ENCODE measurements at regions not wholly inside any gene's neighbourhood (a gene's known extent, or its start where the extent isn't known, plus 50 kb on each side); places are given as distances from the start of the nearest gene placed in this dataset.

- DNase-seq: no peak
Measured at GRCh38 chr10:57420881-57421280, 846.8 kb downstream of the IPMK start.

GRCh38 chr10:57418476-57418875 lies 849.2 kb downstream of the IPMK start:
- DNase-seq (no peak), ATAC-seq (ENCODE audit: low read depth) (no peak)
- WGBS (ENCODE audit: insufficient coverage): 100% methylated on average over 1 of the region's 6 CpGs
- no peak for TF ChIP-seq EZH2 (IDR thresholded peaks at IDR 0.05; ENCODE audit: borderline replicate concordance, insufficient read depth, low read depth, low read length, poor library complexity, severe bottlenecking)
- no peak for TF ChIP-seq CTCF (IDR thresholded peaks at IDR 0.05)
- no peak overlapping the region for H3K27ac ChIP-seq (ENCODE audit: low read length in 2 of 2)
- no peak overlapping the region for H3K9ac ChIP-seq (ENCODE audit: low read length)
- no peaks in the 10 kb centered on the region for H3K27me3 ChIP-seq (replicated peaks in 1 of 4; ENCODE audit: control extremely low read depth in 1 of 4, control insufficient read depth in 3 of 4, insufficient read depth in 4 of 4, low read length in 3 of 4)
- no peaks in the 10 kb centered on the region for H3K79me2 ChIP-seq (ENCODE audit: control insufficient read depth, insufficient read depth, low read length)
- no peaks in the 10 kb centered on the region for H3K4me1 ChIP-seq (ENCODE audit: control insufficient read depth in 2 of 2, insufficient read depth in 2 of 2, low read length in 2 of 2)
- Mint-ChIP-seq H3K9me3 (ENCODE audit: insufficient read depth) (peaks cover 5% of the 10 kb centered on the region), H3K4me3 (no peak overlapping the region), H3K27me3 (no peaks in the 10 kb centered on the region), H3K27ac (no peak overlapping the region), H3K4me1 (no peaks in the 10 kb centered on the region)
- intact Hi-C loops (cut with micrococcal nuclease): no loop called here
- H4K20me1 ChIP-seq (ENCODE audit: control insufficient read depth, insufficient read depth, low read length, poor library complexity, severe bottlenecking): no peaks in the 10 kb centered on the region
- H2AFZ ChIP-seq (ENCODE audit: insufficient read depth, low read depth, low read length, poor library complexity, severe bottlenecking): no peak overlapping the region
- CTCF ChIA-PET: no interaction called here
- no peak overlapping the region for H3K4me3 ChIP-seq (ENCODE audit: control extremely low read depth in 1 of 5, extremely low read depth in 1 of 5, insufficient read depth in 1 of 5, low read depth in 2 of 5, low read length in 4 of 5)
- H3K36me3 ChIP-seq (replicated peaks in 1 of 2; ENCODE audit: control extremely low read depth in 1 of 2, control insufficient read depth in 1 of 2, extremely low read depth in 1 of 2, insufficient read depth in 2 of 2, low read length in 1 of 2): no peaks in the 10 kb centered on the region
- H3K4me2 ChIP-seq (replicated peaks; ENCODE audit: low read depth, low read length, poor library complexity, severe bottlenecking): no peak overlapping the region
- POLR2A ChIA-PET: no interaction called here
- peaks cover 0 to 3% (median 0%) of the 10 kb centered on the region in 3 donors for H3K9me3 ChIP-seq (ENCODE audit: control extremely low read depth in 1 of 3, control insufficient read depth in 2 of 3, insufficient read depth in 1 of 3, low read length in 2 of 3)

More at GRCh38 chr10:57420881-57421280, 846.8 kb downstream of the IPMK start:
- H4K20me1 ChIP-seq (ENCODE audit: control insufficient read depth, insufficient read depth, low read length, poor library complexity, severe bottlenecking): no peaks in the 10 kb centered on the region
- H3K36me3 ChIP-seq (replicated peaks in 1 of 2; ENCODE audit: control extremely low read depth in 1 of 2, control insufficient read depth in 1 of 2, extremely low read depth in 1 of 2, insufficient read depth in 2 of 2, low read length in 1 of 2): no peaks in the 10 kb centered on the region
- H3K27me3 Mint-ChIP-seq: no peaks in the 10 kb centered on the region
- H3K27me3 ChIP-seq (replicated peaks in 1 of 4; ENCODE audit: control extremely low read depth in 1 of 4, control insufficient read depth in 3 of 4, insufficient read depth in 4 of 4, low read length in 3 of 4): no peaks in the 10 kb centered on the region
- H3K4me3 ChIP-seq (ENCODE audit: control extremely low read depth in 1 of 5, extremely low read depth in 1 of 5, insufficient read depth in 1 of 5, low read depth in 2 of 5, low read length in 4 of 5): no peak overlapping the region
- ChIA-PET POLR2A (no interaction called here), CTCF (no interaction called here)
- H3K9me3 ChIP-seq (ENCODE audit: control extremely low read depth in 1 of 3, control insufficient read depth in 2 of 3, insufficient read depth in 1 of 3, low read length in 2 of 3): peaks cover 0 to 3% (median 0%) of the 10 kb centered on the region in 3 donors
- no peak overlapping the region for H3K27ac Mint-ChIP-seq
- no peaks in the 10 kb centered on the region for H3K79me2 ChIP-seq (ENCODE audit: control insufficient read depth, insufficient read depth, low read length)
- no peak for ATAC-seq (ENCODE audit: low read depth)
- 91% methylated on average over 1 of the region's 2 CpGs for WGBS (ENCODE audit: insufficient coverage)
- H3K9ac ChIP-seq (ENCODE audit: low read length): no peak overlapping the region
- TF ChIP-seq EZH2 (IDR thresholded peaks at IDR 0.05; ENCODE audit: borderline replicate concordance, insufficient read depth, low read depth, low read length, poor library complexity, severe bottlenecking) (no peak), CTCF (IDR thresholded peaks at IDR 0.05) (no peak)
- no peaks in the 10 kb centered on the region for H3K4me1 ChIP-seq (ENCODE audit: control insufficient read depth in 2 of 2, insufficient read depth in 2 of 2, low read length in 2 of 2)
- H2AFZ ChIP-seq (ENCODE audit: insufficient read depth, low read depth, low read length, poor library complexity, severe bottlenecking): no peak overlapping the region
- H3K4me2 ChIP-seq (replicated peaks; ENCODE audit: low read depth, low read length, poor library complexity, severe bottlenecking): no peak overlapping the region
- intact Hi-C loops (cut with micrococcal nuclease): no loop called here
- peaks cover 3% of the 10 kb centered on the region for H3K9me3 Mint-ChIP-seq (ENCODE audit: insufficient read depth)
- H3K27ac ChIP-seq (ENCODE audit: low read length in 2 of 2): no peak overlapping the region
- no peak overlapping the region for H3K4me3 Mint-ChIP-seq
- H3K4me1 Mint-ChIP-seq: no peaks in the 10 kb centered on the region
